Activated CD4-positive, alpha-beta T cell treated with anti-CD3 and anti-CD28 coated beads, Interleukin-2, amount 50 U/mL, for 48 hours (primary cell): ENCODE measurements at regions not wholly inside any gene's neighbourhood (a gene's known extent, or its start where the extent isn't known, plus 50 kb on each side); places are given as distances from the start of the nearest gene placed in this dataset.
"Not testable (repeated sequence)": the region's sequence is repeated elsewhere in the genome, so short reads cannot be mapped to it uniquely, and the experiment has no call there.

Experiments
- DNase-seq, 2 experiments: peaks; one replicate each; pipeline ENCODE4 v3.0.0-alpha.2; 2020

GRCh38 chr4:82301390-82301789, 72.4 kb downstream of the HNRNPD start:
- not testable (repeated sequence) for DNase-seq

DNA sequence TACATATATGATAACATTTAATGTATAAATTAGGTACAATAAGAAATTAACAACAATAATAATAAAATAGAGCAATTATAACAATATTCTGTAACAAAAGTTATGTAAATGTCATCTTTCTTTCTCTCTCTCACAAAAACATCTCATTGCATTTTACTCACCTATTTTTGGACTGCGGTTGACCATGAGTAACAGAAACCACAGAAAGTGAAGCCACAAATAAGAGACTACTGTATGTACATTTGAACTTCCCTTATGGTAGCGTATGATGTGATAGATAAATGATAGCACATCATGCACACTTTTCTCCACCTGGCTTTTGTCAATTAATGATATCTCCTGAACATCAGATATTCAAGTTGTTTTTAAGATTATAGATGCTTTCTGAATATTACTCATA, 80.5 kb downstream of the HNRNPD start:
- DNase-seq: no peak

DNA sequence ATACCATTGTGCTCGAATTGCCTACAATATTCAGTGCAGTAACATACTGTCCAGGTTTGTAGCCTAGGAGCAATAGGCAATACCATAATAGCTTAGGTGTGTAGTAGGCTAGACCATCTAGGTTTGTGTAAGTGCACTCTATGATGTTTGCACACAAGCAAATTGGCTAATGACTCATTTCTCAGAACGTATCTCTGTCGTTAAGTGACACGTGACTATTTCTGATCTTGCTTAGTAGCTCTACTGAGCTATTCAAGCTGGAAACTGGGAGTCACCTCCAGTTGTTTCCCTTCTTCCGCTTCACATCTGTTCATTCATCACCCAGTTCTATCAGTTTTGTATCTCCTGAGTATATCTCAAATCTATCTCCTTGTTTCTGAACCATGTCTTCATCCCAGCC, 86.1 kb downstream of the HNRNPD start:
- no peak for DNase-seq

DNA sequence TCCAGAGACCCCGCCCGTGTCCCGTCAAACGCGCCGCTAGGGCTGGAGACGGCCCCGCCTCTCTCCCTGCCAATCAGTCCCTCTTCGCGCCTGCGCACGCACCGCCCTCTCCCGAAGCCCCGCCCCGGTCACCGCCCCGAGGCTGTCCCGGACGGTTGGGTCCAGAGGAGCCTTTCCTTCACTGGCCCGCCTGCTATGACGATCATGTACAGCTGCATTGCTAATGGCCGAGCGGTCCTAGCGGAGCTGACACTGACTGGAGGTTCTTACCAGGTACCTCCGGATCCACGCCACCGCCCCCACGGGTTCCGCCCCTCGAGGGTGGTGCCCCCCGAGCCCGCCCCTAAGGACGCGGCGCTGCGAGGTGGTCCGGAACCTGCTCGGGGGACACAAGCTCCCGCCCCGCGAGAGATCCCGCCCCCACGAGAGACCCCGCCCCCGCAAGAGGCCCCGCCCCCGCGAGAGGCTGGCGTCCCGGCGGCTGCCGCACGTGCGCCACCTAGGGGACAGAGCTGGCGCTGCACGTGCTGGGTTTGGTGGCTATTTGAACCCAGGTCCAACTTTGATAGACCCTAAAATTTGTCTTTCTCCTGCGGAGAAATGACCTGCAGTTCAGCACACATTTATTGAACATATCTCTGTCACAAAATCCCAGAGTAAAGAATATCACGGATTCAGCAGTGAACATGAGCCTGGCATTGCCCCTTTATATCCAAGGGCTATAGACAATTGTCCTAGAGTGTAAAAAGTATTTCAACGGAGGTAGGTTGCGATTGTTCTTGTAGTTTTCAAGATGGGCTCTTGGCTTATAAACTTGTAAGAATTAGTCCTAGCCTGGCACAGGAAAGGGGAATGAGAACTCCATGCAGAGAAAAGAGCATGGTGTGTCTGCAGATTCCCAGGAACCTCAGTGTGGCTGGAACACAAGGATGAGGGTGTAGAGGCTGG, 88.7 kb downstream of the HNRNPD start:
- peak; percentile 100 for DNase-seq

- no peak for DNase-seq
Observed at GRCh38 chr4:82284475-82284857, 89.3 kb downstream of the HNRNPD start.

GRCh38 chr4:82282875-82283274, 90.9 kb downstream of the HNRNPD start:
- DNase-seq: no peak

DNA sequence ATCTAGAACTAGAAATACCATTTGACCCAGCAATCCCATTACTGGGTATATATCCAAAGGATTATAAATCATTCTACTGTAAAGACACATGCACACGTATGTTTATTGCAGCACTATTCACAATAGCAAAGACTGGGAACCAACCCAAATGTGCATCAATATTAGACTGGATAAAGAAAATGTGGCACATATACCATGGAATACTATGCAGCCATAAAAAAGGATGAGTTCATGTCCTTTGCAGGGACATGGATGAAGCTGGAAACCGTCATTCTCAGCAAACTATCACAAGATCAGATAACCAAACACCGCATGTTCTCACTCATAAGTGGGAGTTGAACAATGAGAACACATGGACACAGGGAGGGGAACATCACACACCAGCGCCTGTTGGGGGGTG, 94.2 kb downstream of the HNRNPD start:
- not testable (repeated sequence) for DNase-seq

DNA sequence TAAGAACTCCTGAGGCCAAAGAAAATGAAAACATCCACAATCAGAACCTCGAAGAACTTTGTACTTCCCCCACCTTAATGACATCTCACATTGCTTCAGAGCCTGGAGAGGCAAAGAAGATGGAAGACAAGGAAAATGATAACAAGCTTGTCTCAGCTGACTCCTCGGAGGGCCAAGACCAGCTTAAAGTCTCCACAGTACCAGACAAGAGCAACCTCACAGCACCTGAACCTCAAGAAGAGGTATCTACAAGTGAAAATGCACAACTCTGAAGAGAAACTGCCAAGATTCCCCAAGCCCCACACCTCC, 97.5 kb downstream of the HNRNPD start:
- no peak for DNase-seq

GRCh38 chr4:82275431-82276331, 98.1 kb downstream of the HNRNPD start:
- DNase-seq: no peak

DNA sequence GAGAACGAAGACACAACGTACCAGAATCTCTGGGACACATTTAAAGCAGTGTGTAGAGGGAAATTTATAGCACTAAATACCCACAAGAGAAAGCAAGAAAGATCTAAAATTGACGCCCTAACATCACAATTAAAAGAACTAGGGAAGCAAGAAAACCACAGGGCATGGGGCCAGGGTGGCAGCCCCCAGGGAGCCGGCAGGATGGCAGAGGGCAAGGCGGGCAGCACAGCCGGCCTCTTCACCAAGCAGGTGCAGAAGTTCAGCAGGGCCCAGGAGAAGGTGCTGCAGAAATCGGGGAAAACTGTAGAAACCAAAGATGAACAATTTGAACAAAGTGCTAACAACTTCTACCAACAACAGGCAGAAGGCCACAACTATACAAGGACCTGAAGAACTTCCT, 99.1 kb downstream of the HNRNPD start:
- not testable (repeated sequence) for DNase-seq

GRCh38 chr4:82272523-82272922, 101.3 kb downstream of the HNRNPD start:
- not testable (repeated sequence) for DNase-seq

DNA sequence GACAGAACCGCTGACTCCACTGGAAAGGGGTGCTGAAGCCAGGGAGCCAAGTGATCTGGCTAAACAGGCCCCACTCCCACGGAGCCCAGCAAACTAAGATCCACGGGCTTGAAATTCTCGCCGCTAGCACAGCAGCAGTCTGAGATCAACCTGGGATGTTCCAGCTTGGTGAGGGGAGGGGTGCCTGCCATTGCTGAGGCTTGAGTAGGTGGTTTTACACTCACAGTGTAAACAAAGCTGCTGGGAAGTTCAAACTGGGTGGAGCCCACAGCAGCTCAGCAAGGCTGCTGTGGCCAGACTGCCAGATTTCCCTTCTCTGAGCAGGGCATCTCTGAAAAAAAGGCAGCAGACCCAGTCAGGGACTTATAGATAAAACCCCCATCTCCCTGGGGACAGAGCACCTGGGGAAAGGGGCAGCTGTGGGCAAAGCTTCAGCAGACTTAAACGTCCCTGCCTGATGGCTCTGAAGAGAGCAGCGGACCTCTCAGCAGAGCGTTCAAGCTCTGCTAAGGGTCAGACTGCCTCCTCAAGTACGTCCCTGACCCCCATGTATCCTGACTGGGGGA, 101.8 kb downstream of the HNRNPD start:
- DNase-seq: not testable (repeated sequence)

- no peak for DNase-seq
Observed at GRCh38 chr4:82268826-82269193, 105.0 kb downstream of the HNRNPD start.

GRCh38 chr4:82268050-82268825, 105.6 kb downstream of the HNRNPD start:
- peak; percentile 25 to 50 for DNase-seq

- DNase-seq: no peak
Observed at GRCh38 chr4:82267506-82267905, 106.3 kb downstream of the HNRNPD start.

GRCh38 chr4:82266345-82266744, 107.4 kb downstream of the HNRNPD start:
- no peak for DNase-seq

- DNase-seq: no peak
Observed at GRCh38 chr4:82261084-82261483, 112.7 kb downstream of the HNRNPD start.

- no peak for DNase-seq
Observed at GRCh38 chr4:82260632-82261031, 113.2 kb downstream of the HNRNPD start.

- no peak for DNase-seq
Observed at GRCh38 chr4:82256718-82257117, 117.1 kb downstream of the HNRNPD start.

GRCh38 chr4:82255657-82256056, 118.1 kb downstream of the HNRNPD start:
- DNase-seq: no peak

GRCh38 chr4:82248903-82249632, 124.7 kb downstream of the HNRNPD start:
- no peak for DNase-seq

DNA sequence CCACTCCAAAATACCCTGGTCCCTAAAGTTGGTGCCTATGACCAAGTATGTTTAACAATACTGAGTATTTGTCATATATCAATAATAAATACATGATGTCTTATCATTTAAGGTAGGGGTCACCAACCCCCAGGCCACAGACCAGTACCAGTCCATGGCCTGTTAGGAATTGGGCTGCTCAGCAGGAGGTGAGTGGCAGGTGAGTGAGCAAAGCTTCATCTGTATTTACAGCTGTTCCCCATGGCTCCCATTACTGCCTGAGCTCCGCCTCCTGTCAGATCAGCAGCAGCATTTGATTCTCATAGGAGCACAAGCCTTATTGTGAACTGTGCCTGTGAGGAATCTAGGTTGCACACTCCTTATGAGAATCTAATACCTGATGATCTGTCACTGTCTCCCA, 126.2 kb downstream of the HNRNPD start:
- no peak for DNase-seq
